Spleen (tissue), 11 donors: ENCODE measurements at regions not wholly inside any gene's neighbourhood (a gene's known extent, or its start where the extent isn't known, plus 50 kb on each side); places are given as distances from the start of the nearest gene placed in this dataset.

Source experiments
- DNase-seq: peaks from one replicate; pipeline ENCODE4 v3.0.0-alpha.2; 2020
- H3K27ac ChIP-seq, 8 donors: fragments of 200-600 bp; sonication (generic) in 7 of 8; 1 replicate in 4 of 8; 2 replicates in 4 of 8; pipeline versions ENCODE4 v1.5.0 to v1.8.0; 2016 to 2021; ENCODE audit warnings: inconsistent platforms in 4 of 8, mild to moderate bottlenecking in 4 of 8, moderate library complexity in 1 of 8
- H3K27me3 ChIP-seq, 7 donors: fragments of 200-600 bp; sonication (generic) in 6 of 7; replicated peaks in 1 of 7; 1 replicate in 4 of 7; 2 replicates in 3 of 7; pipeline versions ENCODE4 v1.5.0 to v1.8.0; 2016 to 2021; ENCODE audit warnings: inconsistent platforms in 3 of 7, mild to moderate bottlenecking in 1 of 7
- H3K36me3 ChIP-seq, 6 donors: fragments of 200-600 bp; sonication (generic) in 5 of 6; 1 replicate in 4 of 6; 2 replicates in 2 of 6; pipeline versions ENCODE4 v1.5.0 to v1.8.0; 2016 to 2021; ENCODE audit warnings: inconsistent platforms in 2 of 6
- H3K4me1 ChIP-seq, 6 donors: fragments of 200-600 bp; sonication (generic) in 5 of 6; 1 replicate in 3 of 6; 2 replicates in 3 of 6; pipeline versions ENCODE4 v1.5.0 to v1.8.0; 2016 to 2021; ENCODE audit warnings: inconsistent platforms in 3 of 6
- H3K4me3 ChIP-seq, 8 donors: fragments of 200-600 bp; sonication (generic) in 7 of 8; 1 replicate in 4 of 8; 2 replicates in 4 of 8; pipeline versions ENCODE4 v1.5.0 to v1.8.0; 2016 to 2021; ENCODE audit warnings: inconsistent platforms in 4 of 8, mild to moderate bottlenecking in 4 of 8, moderate library complexity in 2 of 8
- H3K9me3 ChIP-seq, 8 donors: fragments of 200-600 bp; sonication (generic) in 7 of 8; 1 replicate in 4 of 8; 2 replicates in 4 of 8; pipeline versions ENCODE4 v1.5.0 to v1.8.0; 2016 to 2021; ENCODE audit warnings: inconsistent platforms in 4 of 8
- CTCF ChIP-seq, 11 experiments: fragments of 200-600 bp in 7 of 11; fragments of 450-650 bp in 4 of 11; sonication (generic) in 4 of 11; IDR thresholded peaks in 8 of 11; conservative IDR thresholded peaks in 3 of 11; 1 replicate in 7 of 11; 2 replicates in 4 of 11; pipeline versions ENCODE4 v1.4.0 to v1.8.0; 2016 to 2021; ENCODE audit warnings: antibody characterized with exemption in 11 of 11, inconsistent platforms in 4 of 11, mild to moderate bottlenecking in 1 of 11
- POLR2A ChIP-seq, 3 donors: fragments of 450-650 bp; IDR thresholded peaks; one replicate each; pipeline ENCODE4 v1.5.1; 2017; ENCODE audit warnings: antibody characterized with exemption in 3 of 3, mild to moderate bottlenecking in 1 of 3
- POLR2AphosphoS5 ChIP-seq, 3 donors: sonication (generic); formaldehyde crosslinking; IDR thresholded peaks; one replicate each; pipeline ENCODE4 v1.5.1; 2017; ENCODE audit warnings: antibody characterized with exemption in 3 of 3
- WGBS, 5 donors: extraction: QIAGEN DNeasy Blood & Tissue Kit in 3 of 5; methylation state at CpG; one replicate each; pipeline versions ENCODE4 v1.1.5 to v1.1.7; 2013 to 2018; 5-methylcytosine and 5-hydroxymethylcytosine counted together
- intact Hi-C: fragments of 100-400 bp; cut with DNase I; formaldehyde crosslinking; loops from one replicate; pipeline ENCODE4 v1.15.0; 2023; ENCODE audit warnings: low total_unique reads
- donor health status: healthy with polysubstance abuse.
- donor health status: DM: no; HTN: no; CAD: no; lungs with moderate emphysema.
- donor health status: DM: no; HTN: no; CAD: no.
- donor health status: Bipolar disorder and iron deficiency.
- donor health status: healthy.
- donor health status: DM: no; HTN: no; CAD: no.
- donor health status: DM: yes; HTN: yes; CAD: no.

- Histone ChIP-seq H3K27me3 (no peaks in the 10 kb centered on the region), H3K4me1 (no peaks in the 10 kb centered on the region), H3K36me3 (no peaks in the 10 kb centered on the region), H3K27ac (no peak overlapping the region), H3K4me3 (no peak overlapping the region), H3K9me3 (no peaks in the 10 kb centered on the region)
- no peak for TF ChIP-seq POLR2AphosphoS5 (IDR thresholded peaks at IDR 0.05)
- no peak for DNase-seq
- intact Hi-C loops, result no loop called here
- 77 to 87% (median 81%) methylated on average over 8 of the region's 8 CpGs for WGBS, 5 donors
These were observed 113.5 kb upstream of the SLC7A14 start for GRCh38 chr3:170699158-170700053.

- Histone ChIP-seq H3K4me3 (no peak overlapping the region), H3K36me3 (no peaks in the 10 kb centered on the region), H3K4me1 (no peaks in the 10 kb centered on the region), H3K27ac (no peak overlapping the region), H3K9me3 (no peaks in the 10 kb centered on the region), H3K27me3 (no peaks in the 10 kb centered on the region)
- WGBS, 5 donors, result 51 to 64% (median 60%) methylated on average over 3 of the region's 3 CpGs
- DNase-seq, result no peak
- TF ChIP-seq POLR2AphosphoS5 (IDR thresholded peaks at IDR 0.05) (no peak), CTCF (IDR thresholded peaks at IDR 0.05 in 8 of 11, conservative IDR thresholded peaks at IDR 0.05 in 3 of 11) (no peak), POLR2A (IDR thresholded peaks at IDR 0.05) (no peak)
- intact Hi-C loops, result no loop called here
These were observed 112.0 kb upstream of the SLC7A14 start for GRCh38 chr3:170697908-170698307.

- Histone ChIP-seq H3K36me3 (no peaks in the 10 kb centered on the region), H3K27me3 (no peaks in the 10 kb centered on the region), H3K27ac (no peak overlapping the region), H3K4me3 (no peak overlapping the region), H3K9me3 (no peaks in the 10 kb centered on the region), H3K4me1 (no peaks in the 10 kb centered on the region)
- no peak for DNase-seq
- intact Hi-C loops, result no loop called here
- no peak for TF ChIP-seq CTCF (IDR thresholded peaks at IDR 0.05 in 8 of 11, conservative IDR thresholded peaks at IDR 0.05 in 3 of 11)
- TF ChIP-seq POLR2A (IDR thresholded peaks at IDR 0.05), result no peak
- no peak for TF ChIP-seq POLR2AphosphoS5 (IDR thresholded peaks at IDR 0.05)
- WGBS, 5 donors, result 73 to 86% (median 85%) methylated on average over 2 of the region's 2 CpGs
These were observed 111.3 kb upstream of the SLC7A14 start for GRCh38 chr3:170697131-170697530.

DNA sequence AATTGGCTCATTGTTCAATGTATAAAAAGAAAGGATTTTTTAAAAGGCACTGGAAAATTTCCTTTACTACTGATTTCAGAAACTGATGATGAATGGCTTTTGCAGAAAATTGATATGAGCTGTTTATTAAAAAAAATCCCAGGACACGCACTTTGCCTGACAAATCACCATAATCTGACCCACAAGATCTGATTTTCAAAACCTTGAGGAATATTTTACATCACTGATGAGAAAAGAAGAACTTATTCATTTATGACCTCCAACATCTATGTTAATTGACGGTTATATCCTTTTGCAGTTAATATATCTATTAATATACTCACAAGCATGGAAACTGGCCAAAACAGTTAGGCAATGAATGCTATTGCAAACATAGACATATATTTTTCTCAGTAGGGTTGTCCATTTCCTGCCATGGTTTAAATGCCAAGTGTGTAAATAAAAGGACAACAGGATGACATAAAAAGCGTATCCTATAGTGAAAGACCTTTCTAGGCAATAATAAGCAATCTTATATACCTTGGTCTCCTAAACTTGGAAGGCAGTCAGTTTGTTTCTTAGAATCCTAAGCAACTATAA lies 109.7 kb upstream of the SLC7A14 start:
- Histone ChIP-seq H3K9me3 (no peaks in the 10 kb centered on the region), H3K36me3 (no peaks in the 10 kb centered on the region), H3K4me3 (no peak overlapping the region), H3K27ac (no peak overlapping the region), H3K4me1 (no peaks in the 10 kb centered on the region), H3K27me3 (no peaks in the 10 kb centered on the region)
- WGBS, 5 donors, result 76 to 87% (median 83%) methylated on average over 3 of the region's 3 CpGs
- DNase-seq, result no peak
- no peak for TF ChIP-seq CTCF (IDR thresholded peaks at IDR 0.05 in 8 of 11, conservative IDR thresholded peaks at IDR 0.05 in 3 of 11)
- no peak for TF ChIP-seq POLR2AphosphoS5 (IDR thresholded peaks at IDR 0.05)
- no peak for TF ChIP-seq POLR2A (IDR thresholded peaks at IDR 0.05)
- intact Hi-C loops, result no loop called here
